ENCODE measurements at regions not wholly inside any gene's neighbourhood (a gene's known extent, or its start where the extent isn't known, plus 50 kb on each side); places are given as distances from the start of the nearest gene placed in this dataset.

- TF ChIP-seq CTCF (IDR thresholded peaks at IDR 0.05), result no peak
- TF ChIP-seq POLR2A (IDR thresholded peaks at IDR 0.05), result no peak
Observed at GRCh38 chr2:116317111-116317510, 1497.4 kb upstream of the DDX18 start.
